Esophagus mucosa (tissue), 1 donor: ENCODE measurements at regions not wholly inside any gene's neighbourhood (a gene's known extent, or its start where the extent isn't known, plus 50 kb on each side); places are given as distances from the start of the nearest gene placed in this dataset.
"Not testable (repeated sequence)": the region's sequence is repeated elsewhere in the genome, so short reads cannot be mapped to it uniquely, and the experiment has no call there.

ENCODE experiments used
- ATAC-seq: fragments of 200-7000 bp; cut with Tn5 transposase; one replicate; pipeline ENCODE4 v1.9.1; 2020
- donor health status: DM: yes; HTN: yes; CAD: no.

DNA sequence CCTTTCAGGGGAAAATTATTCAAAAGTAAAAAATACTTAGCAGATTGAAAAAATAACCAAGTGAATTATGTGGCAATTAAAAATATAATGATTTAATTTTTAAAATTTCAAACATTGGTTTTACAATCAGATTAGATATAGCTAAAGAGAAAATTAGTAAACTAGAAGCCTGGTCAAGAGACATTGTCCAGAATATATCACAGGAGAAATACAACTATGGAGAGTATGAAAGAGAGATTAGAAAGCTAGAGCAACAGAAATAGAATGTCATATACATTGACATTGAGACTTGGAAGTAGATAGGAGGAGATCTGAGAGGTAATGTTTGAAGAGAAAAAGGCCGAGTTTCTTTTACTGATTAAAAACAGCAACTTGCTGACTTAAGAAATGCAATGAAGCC is 476.4 kb upstream of the SLC10A2 start:
- ATAC-seq = no peak

DNA sequence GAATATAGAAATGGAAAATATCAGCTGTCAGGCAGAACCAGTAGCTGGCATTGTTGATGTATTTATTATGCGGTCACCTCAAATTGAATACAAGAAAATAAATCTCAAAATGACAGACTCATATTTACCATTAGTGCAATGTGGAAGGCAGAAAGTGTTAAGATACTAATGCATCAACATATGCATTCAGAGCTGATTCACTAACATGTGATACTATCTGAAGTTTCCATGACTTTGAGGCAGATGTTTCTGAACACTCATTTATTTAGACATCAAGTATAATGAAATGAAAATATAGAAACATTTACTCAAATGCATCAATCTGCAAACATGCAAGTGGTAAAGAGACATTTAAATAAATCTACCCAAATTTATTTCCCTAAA is 474.2 kb upstream of the SLC10A2 start:
- no peak for ATAC-seq

DNA sequence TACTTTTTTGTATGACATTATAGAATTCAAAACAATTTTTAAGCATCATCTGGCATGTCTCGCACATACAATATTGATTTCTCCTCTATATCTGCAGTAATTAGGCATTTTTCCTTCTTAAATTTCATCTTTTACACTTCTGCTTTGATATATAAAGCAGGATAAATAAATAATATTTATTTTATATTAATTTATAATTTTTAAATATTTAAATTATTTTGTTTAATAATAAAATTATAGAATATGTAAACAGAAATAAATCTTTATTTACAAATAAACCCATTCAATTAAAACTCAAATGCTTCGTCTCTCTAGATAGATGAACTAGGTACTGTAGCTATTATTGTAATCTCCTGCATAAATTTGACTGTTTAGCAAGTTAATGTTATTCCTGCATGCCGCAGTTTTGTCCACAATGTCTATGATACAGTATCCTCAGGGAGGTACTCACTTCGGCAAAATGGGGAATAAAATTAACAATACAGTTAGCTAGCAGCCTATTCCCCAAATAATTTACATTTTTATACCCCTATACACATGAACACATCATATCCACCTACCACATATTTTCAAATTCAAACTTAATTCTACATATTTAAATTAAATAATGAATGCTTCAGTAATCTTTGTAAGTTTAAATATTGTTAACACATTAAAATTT is 473.6 kb upstream of the SLC10A2 start:
- no peak for ATAC-seq

- ATAC-seq = no peak
Measured at GRCh38 chr13:103539265-103539664, 473.0 kb upstream of the SLC10A2 start.

- ATAC-seq = no peak
Measured at GRCh38 chr13:103537616-103538015, 471.4 kb upstream of the SLC10A2 start.

DNA sequence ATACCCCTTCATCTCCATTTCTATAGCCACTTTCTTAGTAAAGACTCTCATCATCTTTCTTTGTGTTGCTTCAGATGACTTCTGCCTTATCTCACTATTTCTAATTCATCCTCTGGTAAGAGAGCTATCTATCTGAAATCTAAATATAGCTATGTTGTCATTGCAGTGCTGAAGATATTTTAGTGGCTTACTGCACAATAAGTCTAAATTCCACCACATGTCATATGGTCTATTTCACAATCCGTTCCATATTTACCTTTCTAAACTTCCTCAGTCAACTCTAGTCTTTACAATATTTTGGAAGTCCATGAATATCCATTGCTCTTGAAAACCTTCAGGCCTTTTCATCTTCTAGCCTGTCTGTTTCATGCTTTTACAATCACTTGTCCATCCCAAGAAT is 465.1 kb upstream of the SLC10A2 start:
- ATAC-seq = no peak

DNA sequence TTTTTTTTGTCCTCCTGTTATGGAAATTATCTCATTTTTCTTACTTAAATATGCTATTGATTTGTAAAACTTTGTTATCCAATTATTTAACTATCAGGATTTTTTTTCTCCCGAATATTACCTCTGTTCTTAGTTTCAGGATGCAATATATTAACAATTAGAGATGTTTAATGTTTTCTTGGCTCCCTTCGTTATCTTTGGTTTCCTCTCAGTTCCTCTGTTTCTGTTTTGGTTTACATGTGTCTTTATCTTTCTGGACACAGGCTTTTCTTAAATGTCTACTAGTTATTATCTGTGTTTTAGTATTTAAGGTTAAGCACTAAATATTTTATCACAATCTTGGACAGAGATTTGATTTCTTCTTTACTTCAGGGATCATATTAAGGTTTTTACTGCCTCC is 462.2 kb upstream of the SLC10A2 start:
- no peak for ATAC-seq

GRCh38 chr13:103525530-103525929 is 459.3 kb upstream of the SLC10A2 start:
- no peak for ATAC-seq

GRCh38 chr13:103523858-103524257 is 457.6 kb upstream of the SLC10A2 start:
- ATAC-seq = no peak

- ATAC-seq = no peak
Measured at GRCh38 chr13:103521532-103521931, 455.3 kb upstream of the SLC10A2 start.

- ATAC-seq = no peak
Measured at GRCh38 chr13:103517768-103518102, 451.5 kb upstream of the SLC10A2 start.

GRCh38 chr13:103517066-103517767 is 451.0 kb upstream of the SLC10A2 start:
- ATAC-seq = no peak

DNA sequence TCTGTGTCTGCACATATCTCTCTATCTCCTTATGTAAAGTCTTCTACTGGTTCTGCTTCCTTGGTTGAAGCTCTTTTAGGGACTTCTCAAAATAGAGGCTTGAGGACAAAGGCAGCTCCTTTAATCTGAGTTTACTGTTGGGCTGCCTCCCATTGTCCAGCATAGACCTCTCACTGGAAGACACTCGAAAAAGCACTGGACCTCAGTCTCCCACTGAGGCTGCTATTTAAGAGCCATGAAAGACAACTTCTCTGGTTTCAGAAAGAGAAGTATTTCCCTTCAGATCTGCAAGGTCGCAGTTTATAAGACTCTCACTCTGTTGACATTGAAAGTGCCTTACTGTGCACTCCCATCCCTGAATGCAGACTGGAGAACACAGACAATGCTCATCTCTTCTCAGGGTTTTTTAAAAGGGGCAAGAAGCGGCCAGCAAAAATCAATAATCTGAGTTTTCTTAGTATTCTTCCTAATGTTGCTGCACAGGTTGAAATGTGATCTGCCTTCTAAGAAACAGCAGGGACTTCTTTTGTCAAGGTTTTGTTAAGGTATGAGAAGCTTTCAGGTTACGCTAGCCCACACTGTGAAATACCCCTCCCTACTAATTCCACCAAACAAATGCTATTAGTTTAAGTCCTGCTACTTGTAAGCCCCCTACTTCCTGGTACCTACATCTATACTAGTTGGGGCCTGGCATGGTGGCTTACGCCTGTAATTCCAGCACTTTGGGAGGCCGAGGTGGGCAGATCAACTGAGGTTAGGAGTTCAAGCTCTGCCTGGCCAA is 450.0 kb upstream of the SLC10A2 start:
- ATAC-seq = no peak

DNA sequence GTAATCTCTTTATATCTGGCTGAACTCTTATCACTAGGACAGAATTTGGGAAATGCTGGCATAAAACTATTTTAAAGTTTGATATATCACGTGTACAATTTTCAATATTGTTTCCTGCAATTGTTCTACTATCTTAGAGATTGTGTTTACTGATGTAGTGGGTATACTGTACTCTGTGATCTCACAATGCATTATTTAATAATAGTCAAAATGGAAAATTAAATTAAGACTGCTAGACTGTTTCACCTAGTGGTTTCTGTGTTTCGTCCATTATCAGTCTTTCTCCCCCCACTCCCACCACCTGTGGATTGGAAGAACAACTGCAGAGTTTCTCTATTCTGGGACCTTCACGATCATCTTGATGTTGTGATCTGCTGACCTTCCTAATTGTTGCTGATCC is 449.2 kb upstream of the SLC10A2 start:
- ATAC-seq = no peak

GRCh38 chr13:103514619-103515018 is 448.4 kb upstream of the SLC10A2 start:
- no peak for ATAC-seq

- no peak for ATAC-seq
Measured at GRCh38 chr13:103514188-103514587, 448.0 kb upstream of the SLC10A2 start.

- ATAC-seq = no peak
Measured at GRCh38 chr13:103510007-103510535, 443.9 kb upstream of the SLC10A2 start.

DNA sequence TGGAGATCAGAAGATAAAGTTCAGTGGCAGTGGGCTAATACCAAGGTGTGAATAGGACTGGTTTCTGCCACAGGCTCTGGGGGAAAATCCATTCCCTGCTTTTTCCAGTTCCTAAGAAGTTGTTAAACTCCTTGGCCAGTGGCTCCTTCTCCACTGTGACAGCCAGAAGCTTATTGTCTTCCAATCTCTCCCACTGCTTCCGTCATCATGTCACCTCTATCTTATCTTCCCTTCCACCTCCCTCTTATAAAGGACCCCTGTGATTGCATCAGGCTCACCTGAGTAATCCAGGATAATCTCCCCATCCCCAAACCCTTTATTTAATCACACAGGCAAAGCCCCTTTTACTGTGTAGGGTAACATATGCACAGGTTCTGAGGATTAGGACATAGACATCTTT is 431.2 kb upstream of the SLC10A2 start:
- no peak for ATAC-seq

- ATAC-seq = no peak
Measured at GRCh38 chr13:103487841-103488240, 421.6 kb upstream of the SLC10A2 start.

GRCh38 chr13:103473081-103473480 is 406.9 kb upstream of the SLC10A2 start:
- no peak for ATAC-seq

DNA sequence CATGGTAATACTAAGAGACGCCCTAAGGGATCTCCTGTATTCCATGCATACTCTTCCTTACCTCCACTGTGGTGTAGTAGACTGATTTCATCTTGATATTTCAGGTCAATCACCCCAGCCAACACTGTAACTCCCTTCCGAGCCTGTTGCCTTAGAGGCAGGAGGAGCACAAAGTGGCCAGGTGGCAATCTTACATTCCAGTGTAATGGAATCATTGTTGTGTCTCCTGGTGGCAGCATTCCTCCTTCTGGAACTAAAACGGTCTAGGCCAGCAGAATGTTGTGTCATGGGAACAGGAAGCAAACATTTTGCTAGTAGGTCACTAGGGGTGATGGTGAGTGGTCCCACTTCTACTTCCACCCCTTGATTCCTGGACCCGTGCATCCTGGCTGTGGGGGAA is 405.7 kb upstream of the SLC10A2 start:
- no peak for ATAC-seq

DNA sequence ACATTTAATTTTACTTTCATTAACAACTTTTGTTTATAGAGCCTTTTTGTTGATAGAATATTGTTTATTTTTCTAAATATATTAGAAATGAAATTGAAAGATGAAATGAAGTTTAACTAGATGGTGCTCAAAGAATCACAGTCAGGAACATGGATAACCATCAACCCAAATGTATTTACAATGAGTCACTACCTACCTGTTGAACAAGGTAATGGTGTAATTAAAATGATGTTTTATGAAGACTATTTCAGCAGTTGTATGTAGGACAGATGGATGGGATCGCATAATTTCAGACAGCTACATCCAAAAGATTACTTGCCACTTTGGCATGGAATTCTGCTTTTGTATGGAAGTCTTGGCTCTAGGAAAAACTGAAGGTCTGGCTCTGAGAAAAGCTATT is 403.6 kb upstream of the SLC10A2 start:
- no peak for ATAC-seq

DNA sequence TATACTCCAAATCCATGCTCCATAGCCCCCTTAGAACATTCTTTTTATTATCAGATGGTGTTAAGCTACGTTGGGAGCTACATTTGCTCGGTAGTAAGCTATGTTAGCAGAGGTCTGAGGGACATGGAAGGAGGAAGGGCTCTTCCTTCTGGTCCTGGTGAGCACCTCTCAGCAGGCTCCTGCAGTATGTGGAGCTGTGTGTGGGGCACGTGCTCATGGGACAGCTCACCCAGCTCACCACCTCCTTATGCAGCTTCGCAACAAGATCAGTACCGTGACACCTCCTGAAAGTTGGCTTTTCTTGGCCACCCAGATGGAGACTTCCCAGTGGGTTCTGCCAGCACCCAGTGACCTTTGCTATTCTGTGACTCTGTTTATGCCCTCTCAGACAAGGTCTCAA is 400.5 kb upstream of the SLC10A2 start:
- no peak for ATAC-seq

DNA sequence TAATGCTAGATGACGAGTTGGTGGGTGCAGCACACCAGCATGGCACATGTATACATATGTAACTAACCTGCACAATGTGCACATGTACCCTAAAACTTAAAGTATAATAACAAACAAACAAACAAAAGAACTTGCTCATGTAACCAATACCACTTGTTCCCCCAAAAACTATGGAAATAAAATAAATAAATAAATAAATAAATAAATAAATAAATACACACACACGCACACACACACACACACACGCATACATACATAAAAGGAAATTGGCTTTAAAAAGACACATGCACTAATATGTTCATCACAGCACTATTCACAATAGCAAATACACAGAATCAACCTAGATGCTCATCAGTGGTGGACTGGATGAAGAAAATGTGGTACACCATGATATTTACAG is 394.0 kb upstream of the SLC10A2 start:
- ATAC-seq = not testable (repeated sequence)
